Naive thymus-derived CD8-positive, alpha-beta T cell (primary cell): ENCODE measurements at regions not wholly inside any gene's neighbourhood (a gene's known extent, or its start where the extent isn't known, plus 50 kb on each side); places are given as distances from the start of the nearest gene placed in this dataset.
"Not testable (repeated sequence)": the region's sequence is repeated elsewhere in the genome, so short reads cannot be mapped to it uniquely, and the experiment has no call there.

Experiments used
- ATAC-seq, 2 donors: fragments of 150-1000 bp; cut with Tn5 transposase in 1 of 2; sonication (Bioruptor Pico), chemical (Tn5 transposase) in 1 of 2; 1 replicate in 1 of 2; 2 replicates in 1 of 2; pipeline ENCODE4 v1.10.0; 2021; ENCODE audit warnings: mild to moderate bottlenecking in 2 of 2, moderate library complexity in 2 of 2
- POLR2A ChIA-PET: fragments of 350-600 bp; sonication (Branson Sonifier 250); formaldehyde crosslinking; loops from one replicate; lab custom pipeline; 2021; ENCODE audit warnings: antibody characterized with exemption; lab: Charles Lee
- DNase-seq, 10 donors: peaks; one replicate each; pipeline versions ENCODE4 v3.0.0 to v3.0.0-alpha.2; 2020 to 2022
- H3K27ac Mint-ChIP-seq, 10 donors: one replicate each; pipeline ENCODE4 v1.8.0; 2020 to 2022; ENCODE audit warnings: mild to moderate bottlenecking in 10 of 10, mixed read lengths in 10 of 10, moderate library complexity in 4 of 10, inconsistent platforms in 1 of 10
- H3K27me3 Mint-ChIP-seq, 5 donors: one replicate each; pipeline ENCODE4 v1.8.0; 2021 to 2022; ENCODE audit warnings: mixed read lengths in 5 of 5
- H3K36me3 Mint-ChIP-seq, 3 donors: one replicate each; pipeline ENCODE4 v1.8.0; 2020 to 2022; ENCODE audit warnings: mixed read lengths in 3 of 3, mild to moderate bottlenecking in 2 of 3, inconsistent platforms in 1 of 3
- H3K4me1 Mint-ChIP-seq, 4 donors: one replicate each; pipeline ENCODE4 v1.8.0; 2021 to 2022; ENCODE audit warnings: mixed read lengths in 4 of 4
- H3K4me3 Mint-ChIP-seq, 10 donors: one replicate each; pipeline ENCODE4 v1.8.0; 2020 to 2022; ENCODE audit warnings: mild to moderate bottlenecking in 10 of 10, mixed read lengths in 10 of 10, moderate library complexity in 6 of 10, inconsistent platforms in 1 of 10
- H3K9me3 Mint-ChIP-seq, 9 donors: one replicate each; pipeline ENCODE4 v1.8.0; 2020 to 2022; ENCODE audit warnings: mixed read lengths in 9 of 9, mild to moderate bottlenecking in 3 of 9, inconsistent platforms in 1 of 9, moderate library complexity in 1 of 9

DNA sequence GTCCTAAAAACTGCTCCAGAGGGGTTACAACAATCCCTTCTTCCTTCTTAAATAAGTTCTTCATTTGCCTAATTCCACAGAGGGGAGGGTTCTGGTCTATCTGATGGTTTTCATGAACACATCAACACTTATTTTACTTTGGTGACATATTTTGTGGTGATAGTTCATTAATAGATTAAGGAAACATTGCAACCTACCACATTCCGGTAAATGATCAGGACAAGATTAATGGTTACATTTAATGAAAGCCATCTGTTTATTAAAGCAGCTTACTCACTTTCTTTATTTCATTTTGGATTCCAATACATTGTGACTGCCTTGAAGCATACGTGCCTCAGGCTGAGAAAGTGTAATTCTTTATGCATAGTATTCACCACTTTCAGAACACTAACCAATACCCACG, 101.0 kb downstream of the SKIDA1 start:
- ATAC-seq (no peak), DNase-seq (no peak)
- H3K4me1 Mint-ChIP-seq = peaks cover 0 to 1% (median 0%) of the 10 kb centered on the region in 4 donors
- no peak overlapping the region for H3K27ac Mint-ChIP-seq
- H3K36me3 Mint-ChIP-seq = peaks cover 0 to 6% (median 0%) of the 10 kb centered on the region in 3 donors
- POLR2A ChIA-PET = no interaction called here
- H3K9me3 Mint-ChIP-seq = peaks cover 0 to 9% (median 2%) of the 10 kb centered on the region in 9 donors
- peaks cover 0 to 7% (median 1%) of the 10 kb centered on the region in 5 donors for H3K27me3 Mint-ChIP-seq
- no peak overlapping the region for H3K4me3 Mint-ChIP-seq

DNA sequence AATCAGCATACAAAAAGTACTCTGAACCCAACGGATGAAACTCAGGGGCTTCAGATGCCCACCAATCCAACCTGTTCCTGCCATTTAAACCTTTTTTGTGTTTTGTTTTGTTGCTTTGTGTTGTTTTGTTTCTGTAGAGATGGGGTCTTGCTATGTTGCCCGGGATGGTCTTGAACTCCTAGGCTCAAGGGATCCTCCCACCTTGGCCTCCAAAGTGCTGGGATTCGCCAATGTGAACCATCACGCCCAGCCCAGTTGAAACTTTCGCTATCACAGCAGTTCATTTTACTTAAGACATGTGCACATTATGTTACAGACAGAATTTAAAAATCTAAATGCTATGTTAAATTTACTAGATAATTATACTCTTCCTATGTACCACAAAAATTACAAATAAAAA, 101.6 kb downstream of the SKIDA1 start:
- Mint-ChIP-seq H3K27ac (no peak overlapping the region), H3K4me3 (no peak overlapping the region), H3K4me1 (peaks cover 0 to 1% (median 0%) of the 10 kb centered on the region in 4 donors), H3K27me3 (peaks cover 0 to 7% (median 1%) of the 10 kb centered on the region in 5 donors), H3K36me3 (peaks cover 0 to 6% (median 0%) of the 10 kb centered on the region in 3 donors), H3K9me3 (peaks cover 0 to 9% (median 2%) of the 10 kb centered on the region in 9 donors)
- POLR2A ChIA-PET = no interaction called here
- ATAC-seq (no peak), DNase-seq (no peak)

DNA sequence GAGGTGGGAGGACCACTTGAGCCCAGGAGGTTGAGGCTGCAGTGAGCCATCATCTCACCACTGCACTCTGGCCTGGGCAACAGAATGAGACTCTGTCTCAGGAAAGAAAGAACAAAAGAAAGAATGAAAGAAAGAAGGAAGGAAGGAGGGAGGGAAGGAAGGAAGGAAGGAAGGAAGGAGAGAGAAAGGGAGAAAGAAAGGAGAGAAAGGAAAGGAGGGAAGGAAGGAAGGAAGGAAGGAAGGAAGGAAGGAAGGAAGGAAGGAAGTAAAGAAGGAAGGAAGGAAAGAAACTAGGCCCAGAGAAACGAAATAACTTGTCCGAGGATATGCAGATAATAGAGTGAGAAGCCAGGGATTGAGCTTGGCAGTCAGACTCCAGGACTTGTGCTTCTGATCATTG, 102.1 kb downstream of the SKIDA1 start:
- no peak for ATAC-seq
- H3K4me1 Mint-ChIP-seq = peaks cover 0 to 1% (median 0%) of the 10 kb centered on the region in 4 donors
- H3K36me3 Mint-ChIP-seq = peaks cover 0 to 6% (median 0%) of the 10 kb centered on the region in 3 donors
- DNase-seq = no peak
- no peak overlapping the region for H3K4me3 Mint-ChIP-seq
- POLR2A ChIA-PET = no interaction called here
- peaks cover 0 to 9% (median 2%) of the 10 kb centered on the region in 9 donors for H3K9me3 Mint-ChIP-seq
- peak overlapping the region in 1 of 10 donors; percentile 79 for H3K27ac Mint-ChIP-seq
- H3K27me3 Mint-ChIP-seq = peaks cover 0 to 7% (median 1%) of the 10 kb centered on the region in 5 donors

DNA sequence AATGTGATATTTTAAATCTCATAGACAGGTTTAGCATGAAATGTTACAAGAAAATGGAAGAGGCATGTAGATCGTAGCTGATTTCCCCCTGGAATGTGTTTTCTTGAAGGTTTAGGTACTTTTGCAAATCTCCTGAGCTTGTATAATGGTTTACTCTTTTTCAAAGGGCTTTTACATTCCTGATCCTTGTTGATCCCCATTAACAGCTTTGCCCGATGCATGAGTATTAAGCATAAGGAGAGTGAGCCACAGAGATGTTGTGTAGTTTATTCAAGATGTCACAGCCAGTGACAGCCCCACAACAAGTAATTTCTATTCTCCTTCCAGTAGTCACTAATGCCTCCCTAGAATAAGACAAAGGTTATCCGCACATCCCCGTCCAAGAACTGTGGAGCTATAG, 103.7 kb downstream of the SKIDA1 start:
- ATAC-seq (no peak), DNase-seq (no peak)
- no peak overlapping the region for H3K27ac Mint-ChIP-seq
- H3K27me3 Mint-ChIP-seq = peaks cover 0 to 1% (median 0%) of the 10 kb centered on the region in 5 donors
- POLR2A ChIA-PET = no interaction called here
- H3K9me3 Mint-ChIP-seq = no peaks in the 10 kb centered on the region
- H3K4me3 Mint-ChIP-seq = no peak overlapping the region
- H3K36me3 Mint-ChIP-seq = no peaks in the 10 kb centered on the region
- no peaks in the 10 kb centered on the region for H3K4me1 Mint-ChIP-seq

DNA sequence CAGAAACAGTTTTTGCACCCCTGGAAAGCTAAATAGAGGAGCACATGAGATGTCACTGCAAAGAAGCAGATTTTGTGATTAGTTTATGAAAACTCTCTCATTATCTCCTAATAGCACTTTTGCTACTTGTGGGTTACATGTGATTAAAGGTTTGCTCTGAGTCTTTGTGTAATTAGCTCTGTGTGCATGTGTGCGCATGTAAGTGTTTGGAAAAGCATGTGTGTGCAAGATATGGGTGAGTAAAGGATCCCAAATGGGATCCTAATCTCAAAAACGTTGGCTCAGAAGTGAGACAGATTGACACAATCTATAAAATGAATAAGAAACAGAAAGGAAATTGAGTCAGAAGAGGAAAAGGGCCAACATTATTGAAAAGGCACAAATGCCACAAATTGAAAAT, 104.5 kb downstream of the SKIDA1 start:
- Mint-ChIP-seq H3K36me3 (no peaks in the 10 kb centered on the region), H3K27me3 (no peaks in the 10 kb centered on the region), H3K4me1 (no peaks in the 10 kb centered on the region), H3K9me3 (no peaks in the 10 kb centered on the region), H3K27ac (no peak overlapping the region), H3K4me3 (no peak overlapping the region)
- ATAC-seq (no peak), DNase-seq (no peak)
- POLR2A ChIA-PET = no interaction called here

DNA sequence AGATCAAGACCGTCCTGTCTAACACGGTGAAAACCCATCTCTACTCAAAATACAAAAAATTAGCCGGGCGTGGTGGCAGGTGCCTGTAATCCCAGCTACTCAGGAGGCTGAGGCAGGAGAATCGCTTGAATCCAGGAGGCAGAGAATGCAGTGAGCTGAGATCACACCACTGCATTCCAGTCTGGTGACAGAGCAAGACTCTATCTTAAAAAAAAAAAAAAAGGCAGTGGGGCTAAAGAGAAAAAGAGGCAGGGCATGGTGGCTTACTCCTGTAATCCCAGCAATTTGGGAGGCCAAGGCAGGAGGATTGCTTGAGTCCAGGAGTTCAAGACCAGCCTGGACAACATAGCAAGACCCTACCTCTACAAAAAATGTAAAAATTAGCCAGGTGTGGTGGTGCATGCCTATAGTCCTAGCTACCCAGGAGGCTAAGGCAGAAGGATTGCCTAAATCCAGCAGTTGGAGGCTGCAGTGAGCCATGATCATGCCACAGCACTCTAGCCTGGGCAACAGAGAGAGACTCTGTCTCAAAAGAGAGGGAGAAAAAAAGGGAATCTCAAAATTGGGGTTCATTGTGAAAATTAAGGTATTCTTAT, 106.4 kb downstream of the SKIDA1 start:
- POLR2A ChIA-PET, H3K27ac Mint-ChIP-seq, H3K36me3 Mint-ChIP-seq, H3K4me3 Mint-ChIP-seq, H3K4me1 Mint-ChIP-seq, ATAC-seq, DNase-seq, H3K27me3 Mint-ChIP-seq, H3K9me3 Mint-ChIP-seq: not testable (repeated sequence)

DNA sequence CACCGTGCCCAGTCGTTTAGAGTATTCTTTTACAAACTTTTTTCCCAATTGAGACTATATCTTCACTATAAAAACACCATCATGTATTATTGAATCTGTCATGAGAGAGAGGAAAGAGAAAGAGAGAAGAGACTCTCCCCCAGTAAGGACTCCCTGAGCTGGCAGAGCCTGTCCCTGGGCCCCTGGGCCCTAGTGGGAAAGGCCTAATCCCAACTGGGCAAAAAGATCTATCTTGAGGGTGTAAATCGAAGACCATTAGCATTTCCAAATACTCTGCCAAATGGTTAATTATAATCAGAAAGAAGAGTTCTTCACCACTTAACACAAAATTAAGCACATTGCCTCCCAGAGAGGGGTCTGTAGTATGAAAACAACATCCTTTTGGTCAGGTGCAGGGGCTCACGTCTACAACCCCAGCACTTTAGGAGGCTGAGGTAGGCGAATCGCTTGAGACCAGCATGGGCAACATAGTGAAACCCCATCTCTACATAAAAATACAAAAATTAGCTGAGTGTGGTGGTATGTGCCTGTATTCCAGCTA, 108.2 kb downstream of the SKIDA1 start:
- Mint-ChIP-seq H3K4me3 (no peak overlapping the region), H3K9me3 (no peaks in the 10 kb centered on the region), H3K4me1 (peaks cover 0 to 2% (median 0%) of the 10 kb centered on the region in 4 donors), H3K27me3 (peaks cover 0 to 3% (median 0%) of the 10 kb centered on the region in 5 donors), H3K27ac (peak overlapping the region in 1 of 10 donors; percentile 5), H3K36me3 (no peaks in the 10 kb centered on the region)
- POLR2A ChIA-PET = no interaction called here
- DNase-seq = no peak
- no peak for ATAC-seq

DNA sequence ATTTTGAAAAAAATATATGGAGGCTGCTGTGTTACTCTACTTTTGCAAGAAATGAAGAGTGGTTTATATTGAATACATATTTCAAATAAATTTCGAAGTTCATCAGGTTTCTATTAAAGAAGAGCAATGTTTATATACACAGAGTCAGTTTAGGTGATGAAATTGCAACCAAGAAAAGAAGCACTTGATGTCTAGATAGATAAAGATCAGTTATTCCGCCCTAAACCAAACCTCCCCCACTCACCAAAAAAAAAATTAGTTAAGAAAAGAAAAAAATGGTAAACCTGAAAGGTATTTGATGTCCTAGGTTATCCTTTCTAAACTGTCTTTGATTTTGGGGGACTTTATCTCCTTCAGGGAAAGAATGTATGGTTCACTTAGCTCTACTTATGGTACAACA, 111.8 kb downstream of the SKIDA1 start:
- H3K4me1 Mint-ChIP-seq = peaks cover 0 to 2% (median 0%) of the 10 kb centered on the region in 4 donors
- peaks cover 3 to 20% (median 6%) of the 10 kb centered on the region in 5 donors for H3K27me3 Mint-ChIP-seq
- POLR2A ChIA-PET = no interaction called here
- H3K36me3 Mint-ChIP-seq = no peaks in the 10 kb centered on the region
- no peak overlapping the region for H3K4me3 Mint-ChIP-seq
- H3K9me3 Mint-ChIP-seq = peaks cover 0 to 3% (median 0%) of the 10 kb centered on the region in 9 donors
- H3K27ac Mint-ChIP-seq = no peak overlapping the region
- DNase-seq (no peak), ATAC-seq (no peak)

DNA sequence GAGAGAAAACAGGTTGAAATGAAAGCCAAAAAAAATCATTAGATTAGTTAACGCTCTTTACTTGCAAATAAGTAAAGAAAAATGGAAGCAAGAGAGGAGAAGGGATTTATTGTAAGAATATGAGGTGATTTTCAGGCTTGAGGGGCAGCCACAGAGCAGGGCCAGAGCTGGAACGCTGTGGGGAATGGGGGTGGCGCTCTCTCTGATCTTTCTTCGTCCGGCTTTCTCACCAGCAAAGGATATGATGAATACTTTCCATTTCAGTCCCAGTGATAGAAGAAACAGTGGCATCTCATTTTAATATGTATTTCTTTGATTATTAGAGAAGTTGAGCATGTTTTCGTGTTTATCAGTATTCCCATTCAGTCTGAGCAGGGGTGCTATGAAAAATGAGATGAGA, 112.2 kb downstream of the SKIDA1 start:
- Mint-ChIP-seq H3K36me3 (no peaks in the 10 kb centered on the region), H3K27ac (peak overlapping the region in 1 of 10 donors; percentile 67), H3K9me3 (peaks cover 0 to 3% (median 0%) of the 10 kb centered on the region in 9 donors), H3K4me3 (no peak overlapping the region), H3K27me3 (peaks cover 3 to 20% (median 6%) of the 10 kb centered on the region in 5 donors), H3K4me1 (peaks cover 0 to 2% (median 0%) of the 10 kb centered on the region in 4 donors)
- DNase-seq (no peak), ATAC-seq (no peak)
- POLR2A ChIA-PET = no interaction called here

DNA sequence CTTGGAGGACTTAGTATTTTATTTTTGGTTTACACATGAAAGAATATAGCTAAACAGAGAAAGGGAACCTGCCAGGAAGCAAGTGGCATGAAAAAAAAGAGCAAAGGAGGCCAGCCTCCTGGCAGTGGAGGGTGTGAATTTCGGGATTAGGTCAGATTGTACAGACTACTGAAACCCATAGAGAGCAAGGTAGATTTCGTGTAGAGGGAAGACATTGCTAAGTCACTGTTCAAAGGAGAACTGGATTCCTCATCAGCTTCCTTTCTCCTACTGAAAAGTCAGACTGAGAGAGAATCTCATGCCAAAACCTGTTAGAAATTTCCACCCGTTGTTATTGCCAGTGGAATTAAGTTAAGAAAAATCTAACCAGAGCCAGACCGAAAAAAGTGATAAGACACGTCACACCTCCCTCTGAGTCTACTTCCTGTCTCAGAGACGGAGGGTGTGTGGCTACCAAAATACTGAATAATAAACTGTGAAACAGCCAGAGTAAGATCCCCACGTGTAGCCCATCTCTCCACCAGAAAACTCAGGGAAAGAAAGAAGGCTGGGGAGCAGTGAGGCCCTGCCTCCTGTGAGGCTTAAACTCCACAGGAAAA, 118.8 kb downstream of the SKIDA1 start:
- POLR2A ChIA-PET = no interaction called here
- Mint-ChIP-seq H3K27ac (peak overlapping the region in 8 of 10 donors; percentile 17 to 75 (median 36)), H3K4me3 (peak overlapping the region in 7 of 10 donors; percentile 2 to 37 (median 29)), H3K4me1 (peaks cover 6 to 14% (median 12%) of the 10 kb centered on the region in 4 donors), H3K36me3 (no peaks in the 10 kb centered on the region), H3K9me3 (peaks cover 0 to 1% (median 0%) of the 10 kb centered on the region in 9 donors), H3K27me3 (peaks cover 0 to 15% (median 4%) of the 10 kb centered on the region in 5 donors)
- peak in 1 of 2 donors; percentile 52 for ATAC-seq
- DNase-seq = peak in 3 of 10 donors; percentile 5 to 7 (median 6)

DNA sequence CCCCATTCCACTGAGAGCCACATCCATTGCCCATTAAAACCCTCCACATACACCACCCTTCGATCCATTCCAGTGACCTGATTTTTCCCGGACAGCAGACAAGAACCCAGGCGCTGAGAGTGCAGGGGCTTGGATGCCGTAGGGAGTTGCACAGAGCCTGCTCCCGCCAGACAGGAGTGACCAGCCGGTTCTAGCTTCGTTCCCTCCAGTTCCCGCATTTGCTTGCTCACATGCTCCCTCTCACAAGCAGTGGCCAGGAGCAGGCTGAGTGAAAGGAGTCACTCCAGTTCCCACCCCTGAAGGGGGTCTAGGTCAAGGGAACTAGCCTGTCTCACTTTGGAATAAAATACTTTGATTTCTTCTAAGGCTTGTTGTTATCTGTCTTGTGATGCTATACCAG, 119.5 kb downstream of the SKIDA1 start:
- DNase-seq (no peak), ATAC-seq (no peak)
- Mint-ChIP-seq H3K4me1 (peaks cover 6 to 14% (median 12%) of the 10 kb centered on the region in 4 donors), H3K36me3 (no peaks in the 10 kb centered on the region), H3K27me3 (peaks cover 0 to 8% (median 0%) of the 10 kb centered on the region in 5 donors), H3K4me3 (no peak overlapping the region), H3K9me3 (no peaks in the 10 kb centered on the region), H3K27ac (peak overlapping the region in 3 of 10 donors; percentile 17 to 67 (median 25))
- POLR2A ChIA-PET = no interaction called here

DNA sequence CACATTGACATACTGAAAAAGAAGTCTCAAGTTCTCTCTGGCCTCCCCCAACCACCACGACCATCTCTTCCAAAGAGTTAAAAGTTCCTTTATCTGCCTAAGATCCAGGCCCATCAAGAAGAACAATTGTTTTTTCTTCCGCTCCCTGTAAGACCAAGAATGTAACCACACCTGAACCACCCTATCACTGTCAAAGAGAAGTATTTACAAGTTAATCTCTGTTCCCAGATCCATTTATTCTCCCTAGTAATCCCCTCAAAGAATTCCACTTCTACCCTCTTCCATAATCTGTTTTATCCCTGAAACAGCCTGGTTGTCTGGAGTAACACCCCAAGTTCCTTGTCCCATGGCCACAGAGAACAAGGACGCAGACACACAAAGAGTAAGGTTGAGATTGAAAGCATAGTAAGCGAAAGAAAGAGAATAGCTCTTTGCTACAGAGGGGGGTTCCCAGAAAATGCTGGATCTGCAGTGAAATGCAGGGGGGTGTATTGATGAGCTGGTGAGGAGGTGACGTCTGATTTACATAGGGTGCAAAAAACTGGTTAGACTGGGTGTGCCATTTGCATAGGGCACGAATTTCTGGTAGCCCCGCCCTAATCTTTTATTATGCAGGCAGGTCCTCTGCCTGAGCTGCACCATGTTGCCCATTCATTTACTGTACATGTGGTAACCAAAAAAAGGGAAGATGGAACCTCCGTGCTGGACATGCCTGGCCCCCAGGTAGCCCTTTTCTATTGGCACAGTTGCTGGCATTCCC, 122.0 kb downstream of the SKIDA1 start:
- Mint-ChIP-seq H3K4me3 (no peak overlapping the region), H3K36me3 (no peaks in the 10 kb centered on the region), H3K4me1 (peaks cover 6 to 14% (median 12%) of the 10 kb centered on the region in 4 donors), H3K9me3 (no peaks in the 10 kb centered on the region), H3K27me3 (peaks cover 0 to 3% (median 0%) of the 10 kb centered on the region in 5 donors), H3K27ac (no peak overlapping the region)
- POLR2A ChIA-PET = no interaction called here
- ATAC-seq = no peak
- no peak for DNase-seq
